Upper lobe of right lung (tissue), 1 donor: ENCODE measurements at regions not wholly inside any gene's neighbourhood (a gene's known extent, or its start where the extent isn't known, plus 50 kb on each side); places are given as distances from the start of the nearest gene placed in this dataset.

ENCODE experiments used
- ATAC-seq: fragments of 200-7000 bp; cut with Tn5 transposase; one replicate; pipeline ENCODE4 v1.9.1; 2020; ENCODE audit warnings: mild to moderate bottlenecking, moderate library complexity
- DNase-seq: peaks from one replicate; pipeline ENCODE4 v3.0.0-alpha.2; 2020
- H3K27ac ChIP-seq: fragments of 200-600 bp; one replicate; pipeline ENCODE4 v1.8.0; 2022
- H3K27me3 ChIP-seq: fragments of 200-600 bp; one replicate; pipeline ENCODE4 v1.8.0; 2022; ENCODE audit warnings: mild to moderate bottlenecking
- H3K36me3 ChIP-seq: fragments of 200-600 bp; one replicate; pipeline ENCODE4 v1.8.0; 2022
- H3K4me1 ChIP-seq: fragments of 200-600 bp; one replicate; pipeline ENCODE4 v1.8.0; 2022
- H3K4me3 ChIP-seq: fragments of 200-600 bp; one replicate; pipeline ENCODE4 v1.8.0; 2022; ENCODE audit warnings: mild to moderate bottlenecking
- H3K9me3 ChIP-seq: fragments of 200-600 bp; one replicate; pipeline ENCODE4 v1.8.0; 2022
- intact Hi-C: fragments of 100-400 bp; cut with DNase I; formaldehyde crosslinking; loops from one replicate; pipeline ENCODE4 v1.11.0; 2022
- TF ChIP-seq, protein P1 (sequence below): fragments of 200-600 bp; IDR thresholded peaks from one replicate; pipeline ENCODE4 v1.8.0; 2022; ENCODE audit warnings: antibody characterized with exemption
- donor health status: DM: no; HTN: yes; CAD: no; lungs with severe emphysema.

DNA sequence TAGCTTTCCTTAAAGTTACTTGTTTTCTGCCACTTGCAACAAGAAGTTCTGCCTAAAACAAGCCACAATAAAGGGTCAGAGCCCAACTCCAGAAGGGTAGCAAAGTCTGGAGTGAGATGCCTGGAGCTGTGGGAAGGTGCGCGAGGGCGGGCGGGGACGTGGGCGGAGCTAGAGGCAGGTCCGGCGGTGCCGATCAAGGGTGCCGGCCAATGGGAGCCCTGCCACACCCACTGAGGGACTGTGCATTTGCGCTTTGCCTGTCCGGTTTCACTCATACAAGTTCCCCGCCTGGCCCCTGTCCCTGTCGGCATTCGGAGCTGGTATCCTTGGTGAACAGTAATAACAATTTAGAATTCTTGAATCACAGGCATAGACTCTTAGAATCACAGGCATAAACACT lies 732.4 kb downstream of the MATN1 start:
- no peaks in the 10 kb centered on the region for H3K4me1 ChIP-seq
- no peak overlapping the region for H3K4me3 ChIP-seq
- intact Hi-C loops = no loop called here
- no peaks in the 10 kb centered on the region for H3K36me3 ChIP-seq
- ATAC-seq (peak; percentile 77), DNase-seq (no peak)
- TF ChIP-seq, protein P1, sequence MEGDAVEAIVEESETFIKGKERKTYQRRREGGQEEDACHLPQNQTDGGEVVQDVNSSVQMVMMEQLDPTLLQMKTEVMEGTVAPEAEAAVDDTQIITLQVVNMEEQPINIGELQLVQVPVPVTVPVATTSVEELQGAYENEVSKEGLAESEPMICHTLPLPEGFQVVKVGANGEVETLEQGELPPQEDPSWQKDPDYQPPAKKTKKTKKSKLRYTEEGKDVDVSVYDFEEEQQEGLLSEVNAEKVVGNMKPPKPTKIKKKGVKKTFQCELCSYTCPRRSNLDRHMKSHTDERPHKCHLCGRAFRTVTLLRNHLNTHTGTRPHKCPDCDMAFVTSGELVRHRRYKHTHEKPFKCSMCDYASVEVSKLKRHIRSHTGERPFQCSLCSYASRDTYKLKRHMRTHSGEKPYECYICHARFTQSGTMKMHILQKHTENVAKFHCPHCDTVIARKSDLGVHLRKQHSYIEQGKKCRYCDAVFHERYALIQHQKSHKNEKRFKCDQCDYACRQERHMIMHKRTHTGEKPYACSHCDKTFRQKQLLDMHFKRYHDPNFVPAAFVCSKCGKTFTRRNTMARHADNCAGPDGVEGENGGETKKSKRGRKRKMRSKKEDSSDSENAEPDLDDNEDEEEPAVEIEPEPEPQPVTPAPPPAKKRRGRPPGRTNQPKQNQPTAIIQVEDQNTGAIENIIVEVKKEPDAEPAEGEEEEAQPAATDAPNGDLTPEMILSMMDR = no peak
- no peaks in the 10 kb centered on the region for H3K9me3 ChIP-seq
- H3K27ac ChIP-seq = no peak overlapping the region
- H3K27me3 ChIP-seq = no peaks in the 10 kb centered on the region

DNA sequence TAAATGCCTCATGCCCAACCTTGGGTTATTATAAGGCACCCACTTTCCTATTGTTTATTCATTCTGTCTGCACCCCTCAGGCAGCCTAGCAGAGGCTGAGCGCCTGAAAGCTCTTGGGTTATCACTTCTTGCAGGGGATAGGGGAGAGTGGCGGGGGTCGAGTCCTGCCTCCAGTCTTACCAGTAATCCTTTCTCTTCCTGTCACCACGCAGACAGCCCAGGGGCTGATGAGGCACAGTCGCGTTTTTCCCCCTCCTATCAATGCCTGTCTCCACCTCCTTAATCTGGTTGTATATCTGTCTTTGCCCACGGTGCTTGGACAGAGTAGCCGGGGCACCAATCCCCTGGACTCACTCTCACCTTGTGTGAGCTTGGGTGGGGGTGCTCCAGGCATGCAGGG lies 733.1 kb downstream of the MATN1 start:
- peaks cover 4% of the 10 kb centered on the region for H3K4me1 ChIP-seq
- no peaks in the 10 kb centered on the region for H3K27me3 ChIP-seq
- TF ChIP-seq, protein P1 = no peak
- no peaks in the 10 kb centered on the region for H3K9me3 ChIP-seq
- DNase-seq (no peak), ATAC-seq (no peak)
- no peak overlapping the region for H3K27ac ChIP-seq
- intact Hi-C loops = no loop called here
- no peaks in the 10 kb centered on the region for H3K36me3 ChIP-seq
- H3K4me3 ChIP-seq = no peak overlapping the region

DNA sequence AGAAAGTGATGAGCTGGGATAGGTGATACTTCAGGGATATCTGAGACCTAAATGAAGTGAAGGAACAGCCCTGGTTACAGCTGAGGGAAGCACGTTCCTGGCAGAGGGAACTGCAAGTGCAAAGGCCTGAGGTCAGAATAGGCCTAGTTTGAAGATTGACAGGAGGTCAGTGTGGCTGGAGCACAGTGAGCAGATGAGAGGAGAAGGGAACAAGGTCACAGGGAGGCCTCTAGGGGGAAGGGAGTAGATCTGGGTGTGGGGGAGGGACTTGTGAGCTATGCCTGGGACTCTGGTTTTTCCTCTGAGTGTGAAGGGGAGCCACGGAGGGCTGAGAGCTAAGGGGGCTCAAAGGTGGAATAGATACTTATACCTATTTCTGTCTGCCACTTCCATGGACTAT lies 736.4 kb downstream of the MATN1 start:
- ATAC-seq (peak; percentile 75), DNase-seq (no peak)
- no peaks in the 10 kb centered on the region for H3K9me3 ChIP-seq
- no peak overlapping the region for H3K27ac ChIP-seq
- no peaks in the 10 kb centered on the region for H3K36me3 ChIP-seq
- peaks cover 7% of the 10 kb centered on the region for H3K4me1 ChIP-seq
- peaks cover 3% of the 10 kb centered on the region for H3K27me3 ChIP-seq
- intact Hi-C loops = no loop called here
- TF ChIP-seq, protein P1 = no peak
- H3K4me3 ChIP-seq = no peak overlapping the region

DNA sequence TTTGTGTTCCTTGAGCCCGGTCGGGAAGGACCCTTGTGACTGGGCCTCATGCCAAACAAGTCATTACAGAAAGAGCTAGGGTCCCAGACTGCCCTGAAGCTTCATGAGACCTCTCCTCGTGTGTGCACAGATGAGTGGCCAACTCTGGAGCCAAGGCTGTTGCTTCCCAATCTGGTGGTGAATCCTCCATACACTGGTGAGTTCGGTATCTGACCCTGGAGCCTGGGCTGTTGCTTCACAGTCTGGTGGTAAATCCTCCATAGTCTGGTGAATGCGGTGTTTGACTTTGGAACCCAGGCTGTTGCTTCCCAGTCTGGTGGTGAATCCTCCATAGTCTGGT lies 737.8 kb downstream of the MATN1 start:
- Histone ChIP-seq H3K27me3 (peaks cover 12% of the 10 kb centered on the region), H3K36me3 (no peaks in the 10 kb centered on the region), H3K4me3 (no peak overlapping the region), H3K27ac (peak overlapping the region; percentile 24), H3K9me3 (no peaks in the 10 kb centered on the region), H3K4me1 (peaks cover 7% of the 10 kb centered on the region)
- intact Hi-C loops = no loop called here
- DNase-seq (no peak), ATAC-seq (no peak)
- TF ChIP-seq, protein P1 = no peak

DNA sequence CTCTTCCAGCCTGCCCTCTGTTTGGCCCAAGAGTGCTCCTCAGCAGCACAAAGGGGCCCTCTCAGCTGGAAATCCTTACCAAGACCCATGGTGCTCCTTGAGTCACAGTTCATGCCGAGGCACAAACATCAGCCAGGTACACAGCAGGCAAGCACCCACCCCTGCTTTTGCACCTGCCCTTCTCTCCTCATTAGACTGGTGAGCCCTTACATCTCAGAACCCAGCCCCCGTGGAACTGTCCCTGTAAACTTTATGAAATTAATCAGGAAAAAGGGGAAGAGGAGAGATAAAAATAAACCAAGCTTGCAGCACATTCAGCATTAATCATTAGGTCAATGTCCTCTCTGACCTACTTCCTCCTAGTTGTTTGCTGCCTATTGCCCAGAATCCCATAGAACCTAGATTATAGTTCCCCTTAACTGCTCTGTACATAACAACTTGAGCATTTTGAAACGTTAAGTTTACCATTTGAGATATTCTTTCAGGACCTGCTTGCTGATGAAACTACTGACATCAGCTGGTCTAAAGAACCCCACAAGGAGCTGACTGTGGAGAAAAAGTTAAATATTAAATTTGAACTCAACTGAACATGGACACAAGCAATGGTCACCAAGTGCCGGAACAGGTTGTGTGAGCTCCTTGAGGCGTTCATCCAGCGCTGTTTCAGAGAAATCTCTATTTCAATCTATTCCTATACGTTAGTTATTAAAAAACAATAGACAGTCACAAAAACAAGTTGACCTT lies 738.4 kb downstream of the MATN1 start:
- DNase-seq (no peak), ATAC-seq (peak; percentile 89)
- peak overlapping the region; percentile 58 for H3K27ac ChIP-seq
- no peaks in the 10 kb centered on the region for H3K36me3 ChIP-seq
- intact Hi-C loops = no loop called here
- TF ChIP-seq, protein P1 = no peak
- peaks cover 7% of the 10 kb centered on the region for H3K4me1 ChIP-seq
- H3K9me3 ChIP-seq = no peaks in the 10 kb centered on the region
- no peak overlapping the region for H3K4me3 ChIP-seq
- peaks cover 12% of the 10 kb centered on the region for H3K27me3 ChIP-seq
